ENCODE measurements at regions not wholly inside any gene's neighbourhood (a gene's known extent, or its start where the extent isn't known, plus 50 kb on each side); places are given as distances from the start of the nearest gene placed in this dataset.

- no TSS peak for BruUV-seq (replicated peaks)
- Histone ChIP-seq H3K4me3 (replicated peaks in 1 of 3; ENCODE audit: insufficient read depth in 1 of 3, low read depth in 1 of 3, low read length in 3 of 3) (no peak overlapping the region), H2AFZ (ENCODE audit: low read depth, low read length) (no peak overlapping the region), H3K4me1 (ENCODE audit: control insufficient read depth, extremely low read depth, insufficient read depth, low read length) (no peaks in the 10 kb centered on the region), H3K79me2 (ENCODE audit: control insufficient read depth, insufficient read depth, low read length) (no peaks in the 10 kb centered on the region), H3K36me3 (ENCODE audit: control insufficient read depth in 2 of 2, extremely low read depth in 1 of 2, insufficient read depth in 2 of 2, low read length in 2 of 2) (no peaks in the 10 kb centered on the region), H3K9me1 (replicated peaks; ENCODE audit: control insufficient read depth, extremely low read depth, insufficient read depth, low read length) (no peaks in the 10 kb centered on the region), H3K27ac (ENCODE audit: insufficient read depth, low read depth, low read length) (no peak overlapping the region), H4K20me1 (replicated peaks; ENCODE audit: control insufficient read depth, extremely low read depth, insufficient read depth, low read length) (no peaks in the 10 kb centered on the region), H3K4me2 (ENCODE audit: insufficient read depth, low read length) (no peak overlapping the region), H3K27me3 (ENCODE audit: control insufficient read depth in 2 of 2, insufficient read depth in 2 of 2, low read length in 2 of 2) (no peaks in the 10 kb centered on the region), H3K9me3 (replicated peaks; ENCODE audit: control insufficient read depth, insufficient read depth, low read length) (no peaks in the 10 kb centered on the region), H3K9ac (replicated peaks; ENCODE audit: extremely low read depth, insufficient read depth, low read length) (no peak overlapping the region)
- TF ChIP-seq POLR2A (IDR thresholded peaks at IDR 0.05; ENCODE audit: low read depth, low read length) = no peak
- TF ChIP-seq FOS (IDR thresholded peaks at IDR 0.05; ENCODE audit: borderline replicate concordance, insufficient read depth, low read length) = no peak
- no peak for TF ChIP-seq POLR2AphosphoS5 (IDR thresholded peaks at IDR 0.05; ENCODE audit: insufficient read depth, low read depth, low read length)
- no peak for TF ChIP-seq GATA2 (IDR thresholded peaks at IDR 0.05; ENCODE audit: insufficient read depth, insufficient read length, low read depth, low read length)
- TF ChIP-seq EZH2 (IDR thresholded peaks at IDR 0.05; ENCODE audit: borderline replicate concordance, low read depth, low read length, severe bottlenecking) = no peak
- no peak for TF ChIP-seq CTCF (IDR thresholded peaks at IDR 0.05; ENCODE audit: extremely low read depth in 1 of 2, insufficient read depth in 1 of 2, low read depth in 1 of 2, low read length in 2 of 2)
- no peak for TF ChIP-seq JUN (IDR thresholded peaks at IDR 0.05; ENCODE audit: borderline replicate concordance, insufficient read depth, insufficient read length, low read depth)
- no peak for TF ChIP-seq MYC (IDR thresholded peaks at IDR 0.05; ENCODE audit: low read depth, low read length)
- TF ChIP-seq MAX (IDR thresholded peaks at IDR 0.05; ENCODE audit: insufficient read depth, insufficient read length) = no peak
- FAIRE-seq (peak; percentile 52), DNase-seq (ENCODE audit: low read depth, low spot score) (no peak)
- POLR2A ChIA-PET = no interaction called here
- intact Hi-C loops (cut with micrococcal nuclease) (no loop called here), dilution Hi-C loops (cut with MboI; ENCODE audit: extremely low pct_ligation_motif_present, low sequenced_read_pairs) (no loop called here)
- CTCF ChIA-PET = no interaction called here
Measured at GRCh38 chrX:91079342-91080114, 355.1 kb upstream of the PABPC5 start.
